ENCODE measurements at regions not wholly inside any gene's neighbourhood (a gene's known extent, or its start where the extent isn't known, plus 50 kb on each side); places are given as distances from the start of the nearest gene placed in this dataset.
"Not testable (repeated sequence)": the region's sequence is repeated elsewhere in the genome, so short reads cannot be mapped to it uniquely, and the experiment has no call there.

GRCh38 chr6:37083243-37084138 lies 78.0 kb downstream of the FGD2 start (continued):
- TF ChIP-seq PRDM10 (tag by site-specific recombination; IDR thresholded peaks at IDR 0.05) (peak; percentile 60), ZNF354C (tag by site-specific recombination; IDR thresholded peaks at IDR 0.05; ENCODE audit: borderline replicate concordance, low read depth) (no peak), SETDB1 (IDR thresholded peaks at IDR 0.05; ENCODE audit: insufficient read length, low read length) (peak; percentile 12), ZNF645 (tag by site-specific recombination; IDR thresholded peaks at IDR 0.05) (no peak), SALL2 (tag by site-specific recombination; IDR thresholded peaks at IDR 0.05; ENCODE audit: borderline replicate concordance) (no peak), ZNF132 (tag by site-specific recombination; IDR thresholded peaks at IDR 0.05; ENCODE audit: borderline replicate concordance) (no peak), ZNF677 (tag by site-specific recombination; IDR thresholded peaks at IDR 0.05) (no peak), ZNF707 (tag by site-specific recombination; IDR thresholded peaks at IDR 0.05) (no peak), REST (tag by site-specific recombination; IDR thresholded peaks at IDR 0.05) (0 out of 2 replicates have a peak, but pooled peaks have one; percentile 49), ZXDB (tag by site-specific recombination; IDR thresholded peaks at IDR 0.05) (no peak), ZNF548 (tag by site-specific recombination; IDR thresholded peaks at IDR 0.05) (no peak), ZNF664 (tag by site-specific recombination; IDR thresholded peaks at IDR 0.05) (no peak), ZNF776 (tag by site-specific recombination; IDR thresholded peaks at IDR 0.05; ENCODE audit: borderline replicate concordance) (no peak), ZNF704 (tag by site-specific recombination; IDR thresholded peaks at IDR 0.05) (no peak), ZNF513 (tag by site-specific recombination; IDR thresholded peaks at IDR 0.05) (no peak), ZNF138 (tag by site-specific recombination; IDR thresholded peaks at IDR 0.05; ENCODE audit: borderline replicate concordance) (no peak)

- H3K4me1 ChIP-seq (ENCODE audit: control insufficient read depth, insufficient read depth, low read length); H3K4me3 ChIP-seq (ENCODE audit: low read depth, low read length); CTCF ChIA-PET; H3K36me3 ChIP-seq (ENCODE audit: control insufficient read depth in 2 of 2, insufficient read depth in 1 of 2, low read length in 2 of 2); H3K9me3 ChIP-seq (ENCODE audit: control insufficient read depth, insufficient read depth, low read depth, low read length); H3K27ac ChIP-seq (ENCODE audit: extremely low read depth, low read depth, low read length); POLR2A ChIA-PET: not testable (repeated sequence)
These were observed 79.2 kb downstream of the FGD2 start for GRCh38 chr6:37084665-37085064.
